ENCODE measurements at regions not wholly inside any gene's neighbourhood (a gene's known extent, or its start where the extent isn't known, plus 50 kb on each side); places are given as distances from the start of the nearest gene placed in this dataset.

GRCh38 chr7:15113752-15114151 is 211.2 kb upstream of the DGKB start:
- DNase-seq, result no peak
- dilution Hi-C loops (cut with HindIII; ENCODE audit: low sequenced_read_pairs, unreplicated experiment), result no loop called here

More at GRCh38 chr7:15113752-15114151, 211.2 kb upstream of the DGKB start:
- no TSS peak for BruUV-seq (replicated peaks)
- Histone ChIP-seq H3K9ac (ENCODE audit: low read depth, low read length) (no peak overlapping the region), H4K20me1 (ENCODE audit: insufficient read depth, low read length) (no peaks in the 10 kb centered on the region), H2AK5ac (ENCODE audit: low read depth, low read length) (no peak overlapping the region), H3K56ac (ENCODE audit: extremely low read depth, insufficient read depth, low read length) (no peak overlapping the region), H3K79me1 (ENCODE audit: low read depth in 1 of 2, low read length in 2 of 2) (no peaks in the 10 kb centered on the region), H3K27me3 (ENCODE audit: control insufficient read depth, insufficient read depth, low read length) (no peaks in the 10 kb centered on the region), H2BK5ac (ENCODE audit: low read depth, low read length, poor library complexity, severe bottlenecking) (no peak overlapping the region), H3K4ac (ENCODE audit: low read depth, low read length) (no peak overlapping the region), H3K4me3 (ENCODE audit: insufficient read depth, low read depth, low read length) (no peak overlapping the region), H2BK120ac (ENCODE audit: low read depth, low read length) (no peak overlapping the region), H3K9me1 (ENCODE audit: insufficient read depth, low read length) (no peaks in the 10 kb centered on the region), H2BK15ac (ENCODE audit: low read depth, low read length) (no peak overlapping the region), H4K5ac (ENCODE audit: low read depth, low read length) (no peak overlapping the region), H3K36me3 (ENCODE audit: control insufficient read depth, insufficient read depth, low read length) (no peaks in the 10 kb centered on the region), H4K8ac (ENCODE audit: low read depth in 2 of 2, low read length in 2 of 2) (no peak overlapping the region), H4K91ac (ENCODE audit: insufficient read depth, low read depth, low read length) (no peak overlapping the region), H3K4me1 (ENCODE audit: control insufficient read depth, insufficient read depth, low read length) (no peaks in the 10 kb centered on the region), H3K14ac (replicated peaks; ENCODE audit: low read depth, low read length) (no peak overlapping the region), H3K4me2 (ENCODE audit: low read depth, low read length) (no peak overlapping the region), H2AK9ac (replicated peaks; ENCODE audit: low read depth, low read length, poor library complexity) (no peak overlapping the region), H2AFZ (replicated peaks; ENCODE audit: low read length, poor library complexity) (no peak overlapping the region), H2BK20ac (ENCODE audit: low read depth, low read length) (no peak overlapping the region), H3K23ac (ENCODE audit: low read depth, low read length) (no peak overlapping the region), H3K27ac (ENCODE audit: insufficient read depth, low read length) (no peak overlapping the region), H3K9me3 (ENCODE audit: control insufficient read depth, insufficient read depth, low read length) (peaks cover 3% of the 10 kb centered on the region; the same call in 1 of the 2 replicates), H3K18ac (ENCODE audit: low read depth, low read length) (no peak overlapping the region)
- no CpG with 5 or more reads among the region's 1 CpG for WGBS, 2 experiments (ENCODE audit: extremely low coverage in 2 of 2, insufficient read length in 1 of 2)
- intact Hi-C loops (cut with micrococcal nuclease) (no loop called here), in situ Hi-C loops (cut with MboI; ENCODE audit: low sequenced_read_pairs) (no loop called here)
- CTCF ChIA-PET, result no interaction called here
- no peak for ATAC-seq (ENCODE audit: low read depth)
- POLR2A ChIA-PET (ENCODE audit: unreplicated experiment), result no interaction called here
- no peak for TF ChIP-seq BHLHE40 (IDR thresholded peaks at IDR 0.05; ENCODE audit: low read depth, low read length)
- TF ChIP-seq MAFK (IDR thresholded peaks at IDR 0.05; ENCODE audit: low read depth, low read length), result no peak
- no peak for TF ChIP-seq USF2 (IDR thresholded peaks at IDR 0.05; ENCODE audit: low read depth, low read length)
- TF ChIP-seq CEBPB (IDR thresholded peaks at IDR 0.05; ENCODE audit: low read depth, low read length), result no peak
- TF ChIP-seq MAZ (IDR thresholded peaks at IDR 0.05; ENCODE audit: borderline replicate concordance, low read depth, low read length), result no peak
- no peak for TF ChIP-seq NFE2L2 (IDR thresholded peaks at IDR 0.05; ENCODE audit: low read depth, low read length)
- no peak for TF ChIP-seq POLR2A (IDR thresholded peaks at IDR 0.05; ENCODE audit: low read depth, low read length)
- TF ChIP-seq, protein P1, sequence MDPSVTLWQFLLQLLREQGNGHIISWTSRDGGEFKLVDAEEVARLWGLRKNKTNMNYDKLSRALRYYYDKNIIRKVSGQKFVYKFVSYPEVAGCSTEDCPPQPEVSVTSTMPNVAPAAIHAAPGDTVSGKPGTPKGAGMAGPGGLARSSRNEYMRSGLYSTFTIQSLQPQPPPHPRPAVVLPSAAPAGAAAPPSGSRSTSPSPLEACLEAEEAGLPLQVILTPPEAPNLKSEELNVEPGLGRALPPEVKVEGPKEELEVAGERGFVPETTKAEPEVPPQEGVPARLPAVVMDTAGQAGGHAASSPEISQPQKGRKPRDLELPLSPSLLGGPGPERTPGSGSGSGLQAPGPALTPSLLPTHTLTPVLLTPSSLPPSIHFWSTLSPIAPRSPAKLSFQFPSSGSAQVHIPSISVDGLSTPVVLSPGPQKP (IDR thresholded peaks at IDR 0.05; ENCODE audit: borderline replicate concordance, low read depth, low read length), result no peak
- no peak for TF ChIP-seq FOS (IDR thresholded peaks at IDR 0.05; ENCODE audit: low read depth, low read length)
- no peak for TF ChIP-seq RAD21 (IDR thresholded peaks at IDR 0.05; ENCODE audit: low read length)
- no peak for TF ChIP-seq CHD1 (IDR thresholded peaks at IDR 0.05; ENCODE audit: low read depth, low read length)
- TF ChIP-seq SMC3 (IDR thresholded peaks at IDR 0.05; ENCODE audit: low read depth, low read length), result no peak
- no peak for TF ChIP-seq RFX5 (IDR thresholded peaks at IDR 0.05; ENCODE audit: low read depth, low read length)
- TF ChIP-seq MXI1 (IDR thresholded peaks at IDR 0.05; ENCODE audit: borderline replicate concordance, low read depth, low read length), result no peak
- no peak for TF ChIP-seq CTCF (conservative IDR thresholded peaks at IDR 0.05; ENCODE audit: low read depth, low read length)
- no peak for TF ChIP-seq RCOR1 (IDR thresholded peaks at IDR 0.05; ENCODE audit: insufficient replicate concordance, low read length)

Data from IMR-90 (cell line).